Psoas muscle (tissue), 7 donors: ENCODE measurements at regions not wholly inside any gene's neighbourhood (a gene's known extent, or its start where the extent isn't known, plus 50 kb on each side); places are given as distances from the start of the nearest gene placed in this dataset.

Source experiments
- ATAC-seq, 4 donors: fragments of 200-7000 bp; cut with Tn5 transposase; one replicate each; pipeline ENCODE4 v1.9.1; 2020; ENCODE audit warnings: moderate library complexity in 3 of 4, mild to moderate bottlenecking in 2 of 4
- DNase-seq, 2 donors: peaks; one replicate each; pipeline ENCODE4 v3.0.0-alpha.2; 2020
- H3K27ac ChIP-seq: fragments of 200-600 bp; one replicate; pipeline ENCODE4 v1.8.0; 2022
- H3K27me3 ChIP-seq, 3 donors: fragments of 200-600 bp in 1 of 3; one replicate each; pipeline versions ENCODE4 v1.6.1 to v1.8.0; 2013 to 2022; ENCODE audit warnings: low read length in 2 of 3, mild to moderate bottlenecking in 2 of 3, moderate library complexity in 1 of 3; ENCODE audit not compliant: insufficient read depth in 3 of 3
- H3K36me3 ChIP-seq, 2 donors: fragments of 200-600 bp in 1 of 2; one replicate each; pipeline versions ENCODE4 v1.6.1 to v1.8.0; 2013 to 2022; ENCODE audit warnings: low read depth in 1 of 2, mild to moderate bottlenecking in 1 of 2, moderate library complexity in 1 of 2; ENCODE audit not compliant: insufficient read depth in 1 of 2
- H3K4me1 ChIP-seq: fragments of 200-600 bp; one replicate; pipeline ENCODE4 v1.8.0; 2022
- H3K4me3 ChIP-seq: fragments of 200-600 bp; one replicate; pipeline ENCODE4 v1.8.0; 2022; ENCODE audit warnings: mild to moderate bottlenecking
- H3K9me3 ChIP-seq: fragments of 200-600 bp; one replicate; pipeline ENCODE4 v1.8.0; 2022
- CTCF ChIP-seq: fragments of 200-600 bp; IDR thresholded peaks from one replicate; pipeline ENCODE4 v1.8.0; 2022; ENCODE audit warnings: antibody characterized with exemption
- WGBS, 3 donors: extraction: QIAGEN DNeasy Blood & Tissue Kit; methylation state at CpG; one replicate each; pipeline versions ENCODE4 v1.1.6 to v1.1.7; 2013; 5-methylcytosine and 5-hydroxymethylcytosine counted together
- intact Hi-C, 2 donors: fragments of 100-400 bp; cut with DNase I; formaldehyde crosslinking; loops; one replicate each; pipeline versions ENCODE4 v1.11.0 to v1.14.2; 2022
- donor health status: healthy with polysubstance abuse.
- donor health status: DM: no; HTN: no; CAD: no; lungs with moderate emphysema.
- donor health status: Bipolar disorder and iron deficiency.
- donor health status: healthy.
- donor health status: DM: yes; HTN: yes; CAD: no.
- donor health status: DM: no; HTN: no; CAD: no.
- donor health status: DM: yes; HTN: yes; CAD: no.

- TF ChIP-seq CTCF: no peak
- Histone ChIP-seq H3K4me1 (no peaks in the 10 kb centered on the region), H3K9me3 (no peaks in the 10 kb centered on the region), H3K27me3 (peaks cover 0 to 3% (median 2%) of the 10 kb centered on the region in 3 donors), H3K27ac (no peak overlapping the region), H3K36me3 (no peaks in the 10 kb centered on the region), H3K4me3 (no peak overlapping the region)
- ATAC-seq (no peak), DNase-seq (no peak)
- intact Hi-C loops: no loop called here
- WGBS, 3 donors: 37 to 54% (median 52%) methylated on average over 17 of the region's 17 CpGs
Measured at GRCh38 chr9:113701774-113702755, 174.0 kb upstream of the ZNF618 start.

GRCh38 chr9:113705306-113705927, 170.7 kb upstream of the ZNF618 start:
- Histone ChIP-seq H3K27ac (no peak overlapping the region), H3K4me1 (no peaks in the 10 kb centered on the region), H3K4me3 (no peak overlapping the region), H3K27me3 (peaks cover 0 to 3% (median 2%) of the 10 kb centered on the region in 3 donors), H3K9me3 (no peaks in the 10 kb centered on the region), H3K36me3 (no peaks in the 10 kb centered on the region)
- 72 to 80% (median 78%) methylated on average over 6 of the region's 6 CpGs for WGBS, 3 donors
- intact Hi-C loops: no loop called here
- DNase-seq (no peak), ATAC-seq (no peak)
- no peak for TF ChIP-seq CTCF

GRCh38 chr9:113705928-113706519, 170.1 kb upstream of the ZNF618 start:
- Histone ChIP-seq H3K9me3 (no peaks in the 10 kb centered on the region), H3K4me3 (no peak overlapping the region), H3K27me3 (peaks cover 0 to 2% (median 0%) of the 10 kb centered on the region in 3 donors), H3K36me3 (no peaks in the 10 kb centered on the region), H3K4me1 (no peaks in the 10 kb centered on the region), H3K27ac (no peak overlapping the region)
- ATAC-seq (no peak), DNase-seq (no peak)
- 74 to 87% (median 86%) methylated on average over 2 of the region's 2 CpGs for WGBS, 3 donors
- intact Hi-C loops: no loop called here
- no peak for TF ChIP-seq CTCF

DNA sequence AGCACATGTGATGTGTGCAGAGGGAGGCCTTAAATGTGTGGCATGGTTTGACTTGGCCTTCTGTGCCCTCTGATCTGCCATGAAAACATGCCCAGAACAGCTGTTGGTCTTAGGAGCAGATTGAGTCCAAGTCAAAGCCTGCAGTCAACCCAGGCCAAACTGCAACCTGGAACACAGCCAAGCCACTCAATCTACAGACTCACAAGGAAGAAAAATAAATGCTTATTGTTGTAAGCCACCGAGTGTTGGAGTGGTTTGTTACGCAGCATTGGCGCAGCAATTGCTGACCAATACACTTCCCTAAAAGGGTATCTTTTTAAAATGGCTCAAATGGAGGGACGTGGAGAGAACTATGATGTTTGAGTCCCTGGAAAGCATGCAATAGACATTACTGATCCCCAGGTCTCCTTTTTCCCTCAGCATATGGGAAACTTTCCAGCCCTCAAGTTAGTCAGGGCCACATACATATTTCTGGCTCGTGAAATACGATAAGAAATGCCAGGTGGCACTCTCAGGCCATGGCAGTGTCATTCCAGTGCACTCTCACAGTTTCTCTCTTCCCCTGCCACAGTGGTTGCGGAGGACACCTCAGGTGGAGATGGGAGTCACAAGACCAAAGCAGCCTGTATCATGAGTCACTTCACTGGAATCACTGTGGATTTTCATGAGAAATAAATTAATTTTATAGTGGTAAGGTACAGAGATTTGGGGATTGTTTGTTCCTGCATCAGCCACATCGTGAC, 168.0 kb upstream of the ZNF618 start:
- H3K4me1 ChIP-seq: no peaks in the 10 kb centered on the region
- H3K27me3 ChIP-seq: no peaks in the 10 kb centered on the region
- no peaks in the 10 kb centered on the region for H3K36me3 ChIP-seq
- H3K9me3 ChIP-seq: no peaks in the 10 kb centered on the region
- no peak for DNase-seq
- no peak for ATAC-seq
- TF ChIP-seq CTCF: no peak
- no peak overlapping the region for H3K27ac ChIP-seq
- H3K4me3 ChIP-seq: no peak overlapping the region
- intact Hi-C loops: no loop called here
- WGBS, 3 donors: 53 to 63% (median 59%) methylated on average over 8 of the region's 8 CpGs
